ENCODE measurements at regions not wholly inside any gene's neighbourhood (a gene's known extent, or its start where the extent isn't known, plus 50 kb on each side); places are given as distances from the start of the nearest gene placed in this dataset.

DNA sequence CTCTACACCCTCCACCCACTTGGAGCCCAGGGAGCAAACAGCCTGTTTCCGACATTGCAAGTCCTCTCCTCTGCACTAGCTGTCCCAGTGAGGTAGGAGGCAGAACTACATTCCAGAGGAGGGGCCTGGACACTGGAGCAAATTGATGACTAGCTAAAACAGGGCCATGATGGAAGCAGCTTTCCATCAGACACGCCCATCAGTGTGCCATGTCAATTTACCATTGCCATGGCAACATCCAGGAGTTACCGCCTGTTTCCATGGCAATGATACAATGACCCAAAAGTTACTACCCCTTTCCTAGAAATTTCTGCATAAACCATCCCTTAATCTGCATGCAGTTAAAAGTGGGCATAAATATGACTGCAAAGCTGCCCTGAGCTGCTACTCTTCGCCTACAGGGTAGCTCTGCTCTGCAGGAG, 647.1 kb downstream of the PTPRU start (continued):
- TF ChIP-seq JUND (IDR thresholded peaks at IDR 0.05): no peak

DNA sequence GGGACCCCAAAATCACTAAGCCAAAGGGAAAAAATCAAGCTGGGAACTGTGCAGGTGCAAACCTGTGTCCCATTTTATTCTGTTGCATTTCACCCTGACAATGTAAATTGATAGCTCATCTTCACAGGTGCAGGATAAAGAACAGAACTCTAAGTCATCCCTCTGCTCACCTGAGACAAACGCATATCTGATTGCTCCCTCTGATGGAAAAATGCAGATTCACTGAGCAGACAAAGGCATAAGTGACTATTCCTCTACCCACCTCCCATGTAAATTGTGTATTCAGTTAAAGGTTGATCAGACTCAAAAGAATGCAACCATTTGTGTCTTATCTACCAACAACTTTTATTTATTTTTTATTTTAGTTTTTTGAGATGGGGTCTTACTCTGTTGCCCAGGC, 644.2 kb downstream of the PTPRU start:
- WGBS: 59% methylated on average over 1 of the region's 1 CpG
- Histone ChIP-seq H3K36me3 (ENCODE audit: control insufficient read depth in 4 of 4, insufficient read depth in 3 of 4, low read depth in 1 of 4, low read length in 3 of 4) (no peaks in the 10 kb centered on the region), H3K27ac (ENCODE audit: low read depth in 1 of 2, low read length in 2 of 2) (no peak overlapping the region), H3K27me3 (ENCODE audit: control insufficient read depth in 4 of 4, insufficient read depth in 4 of 4, low read length in 3 of 4) (peaks cover 0 to 2% (median 0%) of the 10 kb centered on the region in 4 donors), H3K9ac (ENCODE audit: low read depth in 1 of 2, low read length in 2 of 2) (no peak overlapping the region), H3K4me1 (ENCODE audit: control insufficient read depth in 4 of 4, insufficient read depth in 4 of 4, low read length in 3 of 4) (no peaks in the 10 kb centered on the region), H3K4me3 (ENCODE audit: low read depth in 1 of 3, low read length in 3 of 3) (no peak overlapping the region), H3K9me3 (ENCODE audit: control insufficient read depth in 4 of 4, low read length in 3 of 4) (no peaks in the 10 kb centered on the region)
- no peak for DNase-seq (ENCODE audit: low spot score)
- TF ChIP-seq, protein P1, sequence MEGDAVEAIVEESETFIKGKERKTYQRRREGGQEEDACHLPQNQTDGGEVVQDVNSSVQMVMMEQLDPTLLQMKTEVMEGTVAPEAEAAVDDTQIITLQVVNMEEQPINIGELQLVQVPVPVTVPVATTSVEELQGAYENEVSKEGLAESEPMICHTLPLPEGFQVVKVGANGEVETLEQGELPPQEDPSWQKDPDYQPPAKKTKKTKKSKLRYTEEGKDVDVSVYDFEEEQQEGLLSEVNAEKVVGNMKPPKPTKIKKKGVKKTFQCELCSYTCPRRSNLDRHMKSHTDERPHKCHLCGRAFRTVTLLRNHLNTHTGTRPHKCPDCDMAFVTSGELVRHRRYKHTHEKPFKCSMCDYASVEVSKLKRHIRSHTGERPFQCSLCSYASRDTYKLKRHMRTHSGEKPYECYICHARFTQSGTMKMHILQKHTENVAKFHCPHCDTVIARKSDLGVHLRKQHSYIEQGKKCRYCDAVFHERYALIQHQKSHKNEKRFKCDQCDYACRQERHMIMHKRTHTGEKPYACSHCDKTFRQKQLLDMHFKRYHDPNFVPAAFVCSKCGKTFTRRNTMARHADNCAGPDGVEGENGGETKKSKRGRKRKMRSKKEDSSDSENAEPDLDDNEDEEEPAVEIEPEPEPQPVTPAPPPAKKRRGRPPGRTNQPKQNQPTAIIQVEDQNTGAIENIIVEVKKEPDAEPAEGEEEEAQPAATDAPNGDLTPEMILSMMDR (IDR thresholded peaks at IDR 0.05; ENCODE audit: low read depth, low read length, missing input control): no peak
- TF ChIP-seq, protein P2, sequence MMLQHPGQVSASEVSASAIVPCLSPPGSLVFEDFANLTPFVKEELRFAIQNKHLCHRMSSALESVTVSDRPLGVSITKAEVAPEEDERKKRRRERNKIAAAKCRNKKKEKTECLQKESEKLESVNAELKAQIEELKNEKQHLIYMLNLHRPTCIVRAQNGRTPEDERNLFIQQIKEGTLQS (IDR thresholded peaks at IDR 0.05): no peak
- TF ChIP-seq, protein P3, sequence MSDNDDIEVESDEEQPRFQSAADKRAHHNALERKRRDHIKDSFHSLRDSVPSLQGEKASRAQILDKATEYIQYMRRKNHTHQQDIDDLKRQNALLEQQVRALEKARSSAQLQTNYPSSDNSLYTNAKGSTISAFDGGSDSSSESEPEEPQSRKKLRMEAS (IDR thresholded peaks at IDR 0.05): no peak
- no peak for TF ChIP-seq TAF1 (conservative IDR thresholded peaks at IDR 0.05)
- TF ChIP-seq YY1 (IDR thresholded peaks at IDR 0.05): no peak
- TF ChIP-seq SP1 (IDR thresholded peaks at IDR 0.05): no peak
- TF ChIP-seq, protein P4, sequence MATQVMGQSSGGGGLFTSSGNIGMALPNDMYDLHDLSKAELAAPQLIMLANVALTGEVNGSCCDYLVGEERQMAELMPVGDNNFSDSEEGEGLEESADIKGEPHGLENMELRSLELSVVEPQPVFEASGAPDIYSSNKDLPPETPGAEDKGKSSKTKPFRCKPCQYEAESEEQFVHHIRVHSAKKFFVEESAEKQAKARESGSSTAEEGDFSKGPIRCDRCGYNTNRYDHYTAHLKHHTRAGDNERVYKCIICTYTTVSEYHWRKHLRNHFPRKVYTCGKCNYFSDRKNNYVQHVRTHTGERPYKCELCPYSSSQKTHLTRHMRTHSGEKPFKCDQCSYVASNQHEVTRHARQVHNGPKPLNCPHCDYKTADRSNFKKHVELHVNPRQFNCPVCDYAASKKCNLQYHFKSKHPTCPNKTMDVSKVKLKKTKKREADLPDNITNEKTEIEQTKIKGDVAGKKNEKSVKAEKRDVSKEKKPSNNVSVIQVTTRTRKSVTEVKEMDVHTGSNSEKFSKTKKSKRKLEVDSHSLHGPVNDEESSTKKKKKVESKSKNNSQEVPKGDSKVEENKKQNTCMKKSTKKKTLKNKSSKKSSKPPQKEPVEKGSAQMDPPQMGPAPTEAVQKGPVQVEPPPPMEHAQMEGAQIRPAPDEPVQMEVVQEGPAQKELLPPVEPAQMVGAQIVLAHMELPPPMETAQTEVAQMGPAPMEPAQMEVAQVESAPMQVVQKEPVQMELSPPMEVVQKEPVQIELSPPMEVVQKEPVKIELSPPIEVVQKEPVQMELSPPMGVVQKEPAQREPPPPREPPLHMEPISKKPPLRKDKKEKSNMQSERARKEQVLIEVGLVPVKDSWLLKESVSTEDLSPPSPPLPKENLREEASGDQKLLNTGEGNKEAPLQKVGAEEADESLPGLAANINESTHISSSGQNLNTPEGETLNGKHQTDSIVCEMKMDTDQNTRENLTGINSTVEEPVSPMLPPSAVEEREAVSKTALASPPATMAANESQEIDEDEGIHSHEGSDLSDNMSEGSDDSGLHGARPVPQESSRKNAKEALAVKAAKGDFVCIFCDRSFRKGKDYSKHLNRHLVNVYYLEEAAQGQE (IDR thresholded peaks at IDR 0.05): no peak
- TF ChIP-seq RXRA (IDR thresholded peaks at IDR 0.05): no peak
- TF ChIP-seq EGR1 (IDR thresholded peaks at IDR 0.05; ENCODE audit: low read depth in 2 of 2): no peak
- TF ChIP-seq HNF4G (IDR thresholded peaks at IDR 0.05): no peak
- TF ChIP-seq RAD21 (IDR thresholded peaks at IDR 0.05): no peak
- TF ChIP-seq, protein P5, sequence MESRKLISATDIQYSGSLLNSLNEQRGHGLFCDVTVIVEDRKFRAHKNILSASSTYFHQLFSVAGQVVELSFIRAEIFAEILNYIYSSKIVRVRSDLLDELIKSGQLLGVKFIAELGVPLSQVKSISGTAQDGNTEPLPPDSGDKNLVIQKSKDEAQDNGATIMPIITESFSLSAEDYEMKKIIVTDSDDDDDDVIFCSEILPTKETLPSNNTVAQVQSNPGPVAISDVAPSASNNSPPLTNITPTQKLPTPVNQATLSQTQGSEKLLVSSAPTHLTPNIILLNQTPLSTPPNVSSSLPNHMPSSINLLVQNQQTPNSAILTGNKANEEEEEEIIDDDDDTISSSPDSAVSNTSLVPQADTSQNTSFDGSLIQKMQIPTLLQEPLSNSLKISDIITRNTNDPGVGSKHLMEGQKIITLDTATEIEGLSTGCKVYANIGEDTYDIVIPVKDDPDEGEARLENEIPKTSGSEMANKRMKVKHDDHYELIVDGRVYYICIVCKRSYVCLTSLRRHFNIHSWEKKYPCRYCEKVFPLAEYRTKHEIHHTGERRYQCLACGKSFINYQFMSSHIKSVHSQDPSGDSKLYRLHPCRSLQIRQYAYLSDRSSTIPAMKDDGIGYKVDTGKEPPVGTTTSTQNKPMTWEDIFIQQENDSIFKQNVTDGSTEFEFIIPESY (IDR thresholded peaks at IDR 0.05): no peak
- no peak for TF ChIP-seq JUND (IDR thresholded peaks at IDR 0.05)
- no peak for TF ChIP-seq NR2F2 (IDR thresholded peaks at IDR 0.05)
- no peak for TF ChIP-seq FOXA1 (IDR thresholded peaks at IDR 0.05)
- no peak for TF ChIP-seq HNF4A (conservative IDR thresholded peaks at IDR 0.05)
